ENCODE measurements at regions not wholly inside any gene's neighbourhood (a gene's known extent, or its start where the extent isn't known, plus 50 kb on each side); places are given as distances from the start of the nearest gene placed in this dataset.

DNA sequence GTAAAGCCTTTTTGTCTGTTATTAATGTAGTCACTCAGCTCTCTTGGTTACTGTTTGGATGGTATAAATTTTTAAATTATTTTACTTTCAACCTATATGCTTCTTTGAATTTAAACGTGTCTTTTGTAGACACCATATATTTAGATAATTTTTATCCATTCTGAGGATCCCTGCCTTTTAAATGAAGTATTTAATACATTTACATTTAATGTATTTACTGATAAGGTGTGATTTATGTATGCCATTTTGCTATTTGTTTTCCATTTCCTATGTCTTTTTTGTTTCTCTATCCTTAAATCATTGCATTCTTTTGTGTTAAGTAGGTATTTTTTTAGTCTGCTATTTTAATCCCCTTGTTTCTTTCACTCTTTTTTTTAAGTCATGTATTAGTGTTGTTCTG is 238.0 kb downstream of the RAB28 start:
- TF ChIP-seq, protein P1, sequence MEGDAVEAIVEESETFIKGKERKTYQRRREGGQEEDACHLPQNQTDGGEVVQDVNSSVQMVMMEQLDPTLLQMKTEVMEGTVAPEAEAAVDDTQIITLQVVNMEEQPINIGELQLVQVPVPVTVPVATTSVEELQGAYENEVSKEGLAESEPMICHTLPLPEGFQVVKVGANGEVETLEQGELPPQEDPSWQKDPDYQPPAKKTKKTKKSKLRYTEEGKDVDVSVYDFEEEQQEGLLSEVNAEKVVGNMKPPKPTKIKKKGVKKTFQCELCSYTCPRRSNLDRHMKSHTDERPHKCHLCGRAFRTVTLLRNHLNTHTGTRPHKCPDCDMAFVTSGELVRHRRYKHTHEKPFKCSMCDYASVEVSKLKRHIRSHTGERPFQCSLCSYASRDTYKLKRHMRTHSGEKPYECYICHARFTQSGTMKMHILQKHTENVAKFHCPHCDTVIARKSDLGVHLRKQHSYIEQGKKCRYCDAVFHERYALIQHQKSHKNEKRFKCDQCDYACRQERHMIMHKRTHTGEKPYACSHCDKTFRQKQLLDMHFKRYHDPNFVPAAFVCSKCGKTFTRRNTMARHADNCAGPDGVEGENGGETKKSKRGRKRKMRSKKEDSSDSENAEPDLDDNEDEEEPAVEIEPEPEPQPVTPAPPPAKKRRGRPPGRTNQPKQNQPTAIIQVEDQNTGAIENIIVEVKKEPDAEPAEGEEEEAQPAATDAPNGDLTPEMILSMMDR (IDR thresholded peaks at IDR 0.05), result no peak
- TF ChIP-seq POLR2AphosphoS5 (IDR thresholded peaks at IDR 0.05), result no peak

Data from sigmoid colon (tissue), 4 donors.